ENCODE measurements at regions not wholly inside any gene's neighbourhood (a gene's known extent, or its start where the extent isn't known, plus 50 kb on each side); places are given as distances from the start of the nearest gene placed in this dataset.

DNA sequence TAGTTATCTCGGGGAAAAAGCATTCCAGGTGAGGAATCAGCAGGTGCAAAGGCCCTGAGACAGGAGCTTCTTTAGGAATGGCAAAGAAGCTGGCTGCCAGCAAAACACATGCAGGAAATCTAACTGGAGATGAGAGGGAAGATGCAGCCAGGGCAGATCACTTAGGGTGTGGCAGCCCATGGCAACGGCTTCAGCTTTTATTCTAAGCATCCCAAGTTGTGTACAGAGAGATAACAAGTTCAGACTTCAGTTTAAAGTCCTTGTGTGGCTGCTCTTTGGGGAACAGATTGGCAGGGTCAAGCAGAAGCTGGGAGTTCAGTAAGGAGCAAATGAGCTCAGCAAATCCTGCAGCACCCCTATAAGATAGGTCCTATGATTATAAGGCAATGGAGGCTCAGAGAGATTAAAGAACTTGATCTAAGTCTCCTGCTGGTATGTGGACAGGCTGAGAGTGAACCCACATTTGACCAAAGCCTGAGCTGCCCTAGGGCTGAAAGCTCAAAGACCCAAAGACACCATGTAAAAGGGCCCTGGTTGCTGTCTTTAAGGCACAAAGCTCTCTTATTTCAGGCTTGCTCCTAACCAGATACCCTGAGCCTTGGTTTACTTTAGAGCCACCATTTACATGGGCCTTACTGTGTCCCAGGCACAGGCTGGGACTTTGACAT is 466.8 kb downstream of the SOX6 start:
- TF ChIP-seq, protein P1, sequence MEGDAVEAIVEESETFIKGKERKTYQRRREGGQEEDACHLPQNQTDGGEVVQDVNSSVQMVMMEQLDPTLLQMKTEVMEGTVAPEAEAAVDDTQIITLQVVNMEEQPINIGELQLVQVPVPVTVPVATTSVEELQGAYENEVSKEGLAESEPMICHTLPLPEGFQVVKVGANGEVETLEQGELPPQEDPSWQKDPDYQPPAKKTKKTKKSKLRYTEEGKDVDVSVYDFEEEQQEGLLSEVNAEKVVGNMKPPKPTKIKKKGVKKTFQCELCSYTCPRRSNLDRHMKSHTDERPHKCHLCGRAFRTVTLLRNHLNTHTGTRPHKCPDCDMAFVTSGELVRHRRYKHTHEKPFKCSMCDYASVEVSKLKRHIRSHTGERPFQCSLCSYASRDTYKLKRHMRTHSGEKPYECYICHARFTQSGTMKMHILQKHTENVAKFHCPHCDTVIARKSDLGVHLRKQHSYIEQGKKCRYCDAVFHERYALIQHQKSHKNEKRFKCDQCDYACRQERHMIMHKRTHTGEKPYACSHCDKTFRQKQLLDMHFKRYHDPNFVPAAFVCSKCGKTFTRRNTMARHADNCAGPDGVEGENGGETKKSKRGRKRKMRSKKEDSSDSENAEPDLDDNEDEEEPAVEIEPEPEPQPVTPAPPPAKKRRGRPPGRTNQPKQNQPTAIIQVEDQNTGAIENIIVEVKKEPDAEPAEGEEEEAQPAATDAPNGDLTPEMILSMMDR (IDR thresholded peaks at IDR 0.05), result no peak
- TF ChIP-seq POLR2A (IDR thresholded peaks at IDR 0.05), result no peak
